ENCODE measurements at regions not wholly inside any gene's neighbourhood (a gene's known extent, or its start where the extent isn't known, plus 50 kb on each side); places are given as distances from the start of the nearest gene placed in this dataset.
A peak's percentile ranks its signal among the peaks of the same experiment; 100 is the strongest.

GRCh38 chr1:182143825-182144645 lies 82.5 kb upstream of the ZNF648 start:
- Histone ChIP-seq H4K20me1 (ENCODE audit: control insufficient read depth, insufficient read depth, insufficient read length) (no peaks in the 10 kb centered on the region), H3K9ac (ENCODE audit: extremely low read depth, insufficient read length, low read length) (no peak overlapping the region), H3K4ac (ENCODE audit: low read depth, low read length) (no peak overlapping the region), H3K27me3 (ENCODE audit: insufficient read depth, low read length) (no peaks in the 10 kb centered on the region), H2AK5ac (ENCODE audit: insufficient read length, low read length) (no peak overlapping the region), H2AFZ (ENCODE audit: low read length) (no peak overlapping the region), H2BK20ac (ENCODE audit: low read depth, low read length, poor library complexity, severe bottlenecking) (no peak overlapping the region), H3K18ac (ENCODE audit: insufficient read length, low read depth, low read length) (peak overlapping the region; percentile 65), H3K4me1 (ENCODE audit: insufficient read depth, low read length) (no peaks in the 10 kb centered on the region), H2BK12ac (ENCODE audit: insufficient read length, low read depth, low read length) (no peak overlapping the region), H3K4me2 (ENCODE audit: insufficient read depth, insufficient read length, low read length) (no peak overlapping the region), H3K27ac (ENCODE audit: insufficient read length, low read depth, low read length) (no peak overlapping the region), H3T11ph (ENCODE audit: low read length) (no peak overlapping the region), H4K91ac (ENCODE audit: insufficient read length, low read depth, low read length) (no peak overlapping the region), H2BK120ac (ENCODE audit: low read depth, low read length, poor library complexity, severe bottlenecking) (no peak overlapping the region), H2BK5ac (ENCODE audit: insufficient read length, low read length) (no peak overlapping the region), H2BK15ac (ENCODE audit: low read depth, low read length) (no peak overlapping the region), H3K23ac (ENCODE audit: insufficient read length, low read depth, low read length) (no peak overlapping the region), H3K79me1 (ENCODE audit: insufficient read depth, low read depth, low read length, poor library complexity, severe bottlenecking) (no peaks in the 10 kb centered on the region), H4K8ac (replicated peaks; ENCODE audit: insufficient read length, low read depth, low read length) (no peak overlapping the region), H4K5ac (ENCODE audit: insufficient read length, low read depth, low read length) (no peak overlapping the region), H3K9me3 (ENCODE audit: control insufficient read depth, low read depth, low read length) (no peaks in the 10 kb centered on the region), H3K56ac (ENCODE audit: insufficient read length, low read depth, low read length) (no peak overlapping the region), H3K23me2 (ENCODE audit: insufficient read length, low read depth, low read length, poor library complexity, severe bottlenecking) (no peaks in the 10 kb centered on the region), H3K79me2 (ENCODE audit: insufficient read depth, low read length) (no peaks in the 10 kb centered on the region), H3K14ac (ENCODE audit: insufficient read depth, low read length) (no peak overlapping the region; the same call in 1 of the 2 replicates)
- H3K4me1 Mint-ChIP-seq = peaks cover 17 to 23% of the 10 kb centered on the region in 2 experiments
- no peaks in the 10 kb centered on the region; the same call in 1 of the 2 replicates for H3K27me3 Mint-ChIP-seq (ENCODE audit: low read depth)
- H3K27ac Mint-ChIP-seq = peak overlapping the region; percentile 56 to 85 (median 84); a peak in 2 of 7 replicates
- DNase-seq = no peak
- H3K36me3 Mint-ChIP-seq (ENCODE audit: insufficient read depth in 1 of 3, low read depth in 3 of 3) = no peaks in the 10 kb centered on the region
- TF ChIP-seq, protein P1, sequence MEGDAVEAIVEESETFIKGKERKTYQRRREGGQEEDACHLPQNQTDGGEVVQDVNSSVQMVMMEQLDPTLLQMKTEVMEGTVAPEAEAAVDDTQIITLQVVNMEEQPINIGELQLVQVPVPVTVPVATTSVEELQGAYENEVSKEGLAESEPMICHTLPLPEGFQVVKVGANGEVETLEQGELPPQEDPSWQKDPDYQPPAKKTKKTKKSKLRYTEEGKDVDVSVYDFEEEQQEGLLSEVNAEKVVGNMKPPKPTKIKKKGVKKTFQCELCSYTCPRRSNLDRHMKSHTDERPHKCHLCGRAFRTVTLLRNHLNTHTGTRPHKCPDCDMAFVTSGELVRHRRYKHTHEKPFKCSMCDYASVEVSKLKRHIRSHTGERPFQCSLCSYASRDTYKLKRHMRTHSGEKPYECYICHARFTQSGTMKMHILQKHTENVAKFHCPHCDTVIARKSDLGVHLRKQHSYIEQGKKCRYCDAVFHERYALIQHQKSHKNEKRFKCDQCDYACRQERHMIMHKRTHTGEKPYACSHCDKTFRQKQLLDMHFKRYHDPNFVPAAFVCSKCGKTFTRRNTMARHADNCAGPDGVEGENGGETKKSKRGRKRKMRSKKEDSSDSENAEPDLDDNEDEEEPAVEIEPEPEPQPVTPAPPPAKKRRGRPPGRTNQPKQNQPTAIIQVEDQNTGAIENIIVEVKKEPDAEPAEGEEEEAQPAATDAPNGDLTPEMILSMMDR (conservative IDR thresholded peaks at IDR 0.05) = no peak
- no peaks in the 10 kb centered on the region for H3K9me3 Mint-ChIP-seq
- H3K4me3 Mint-ChIP-seq = no peak overlapping the region
- no CpG with 5 or more reads among the region's 8 CpGs for WGBS (ENCODE audit: extremely low coverage, insufficient read length, low lambda C conversion rate)

All from H9 (cell line).